SK-N-MC (cell line): ENCODE measurements at regions not wholly inside any gene's neighbourhood (a gene's known extent, or its start where the extent isn't known, plus 50 kb on each side); places are given as distances from the start of the nearest gene placed in this dataset.

Source experiments
- EZH2 ChIP-seq: fragments of 200-600 bp; sonication (generic); IDR thresholded peaks from one replicate; pipeline ENCODE4 v1.6.1; 2017; ENCODE audit warnings: antibody characterized with exemption
- FOXP2 ChIP-seq: optimal IDR thresholded peaks from 2 replicates; pipeline ENCODE3; 2011; ENCODE audit warnings: mild to moderate bottlenecking, moderate library complexity; ENCODE audit not compliant: insufficient read depth; ENCODE audit errors: extremely low read length, control extremely low read depth
- POLR2AphosphoS5 ChIP-seq: IDR thresholded peaks from 2 replicates; pipeline ENCODE4 v1.6.1; 2012; ENCODE audit warnings: mild to moderate bottlenecking, low read depth, low read length, borderline replicate concordance

- no peak for TF ChIP-seq FOXP2
- TF ChIP-seq POLR2AphosphoS5, result no peak
- no peak for TF ChIP-seq EZH2
These were observed 61.2 kb upstream of the STX18 start for GRCh38 chr4:4603067-4603466.
